ENCODE measurements at regions not wholly inside any gene's neighbourhood (a gene's known extent, or its start where the extent isn't known, plus 50 kb on each side); places are given as distances from the start of the nearest gene placed in this dataset.
"Not testable (repeated sequence)": the region's sequence is repeated elsewhere in the genome, so short reads cannot be mapped to it uniquely, and the experiment has no call there.

DNA sequence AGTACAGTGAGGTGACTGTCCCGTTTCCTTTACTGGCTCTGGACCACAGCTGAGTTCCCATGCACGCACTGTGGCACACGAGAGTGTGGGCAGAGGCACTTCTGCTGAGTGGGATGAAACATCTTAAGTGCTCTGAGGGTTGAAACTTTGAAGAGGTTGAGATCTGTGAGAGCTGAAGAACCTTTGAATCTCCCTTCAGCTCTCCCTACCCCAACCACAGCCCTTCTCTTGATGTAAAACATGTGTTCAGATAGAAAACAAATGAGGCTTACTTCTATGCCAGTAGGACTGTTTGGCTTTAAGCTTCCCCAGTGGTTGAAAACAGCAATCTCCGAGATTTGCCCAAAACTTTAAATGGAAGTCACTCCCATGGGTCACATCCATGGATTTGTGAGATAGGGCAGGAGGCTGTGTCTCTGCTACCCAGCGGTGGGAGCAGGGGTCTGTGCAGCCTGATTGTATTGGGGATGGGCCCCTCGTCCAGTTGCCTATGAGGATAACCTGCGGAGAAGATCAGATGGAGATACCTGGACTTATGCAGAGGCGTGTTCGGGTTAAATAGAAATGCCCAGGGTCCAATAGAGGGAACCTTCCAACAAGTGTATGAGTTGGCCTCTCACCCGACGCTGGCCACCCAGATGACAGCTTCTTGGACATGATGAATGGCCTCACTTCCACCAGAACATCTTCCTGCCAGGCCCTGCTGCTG lies 178.0 kb upstream of the PLGLB2 start:
- H3K79me2 ChIP-seq (ENCODE audit: insufficient read depth); H3K27me3 ChIP-seq (replicated peaks; ENCODE audit: insufficient read depth); H3F3A ChIP-seq (ENCODE audit: insufficient read depth); H2AFZ ChIP-seq; H4K20me1 ChIP-seq (ENCODE audit: insufficient read depth); H3K27ac ChIP-seq; in situ Hi-C loops (cut with MboI); H3K4me2 ChIP-seq (ENCODE audit: unreplicated experiment); H3K9ac ChIP-seq; H3K36me3 ChIP-seq (ENCODE audit: low read depth); H3K4me1 ChIP-seq (ENCODE audit: insufficient read depth); H3K9me3 ChIP-seq (ENCODE audit: low read depth); DNase-seq; H3K9me2 ChIP-seq (ENCODE audit: insufficient read depth); H3K4me3 ChIP-seq: not testable (repeated sequence)
- WGBS, 2 experiments (ENCODE audit: low coverage in 1 of 2, low lambda C conversion rate in 2 of 2, missing lambda C conversion rate in 2 of 2), result 52 to 62% methylated on average over 6 to 8 of the region's 11 CpGs

DNA sequence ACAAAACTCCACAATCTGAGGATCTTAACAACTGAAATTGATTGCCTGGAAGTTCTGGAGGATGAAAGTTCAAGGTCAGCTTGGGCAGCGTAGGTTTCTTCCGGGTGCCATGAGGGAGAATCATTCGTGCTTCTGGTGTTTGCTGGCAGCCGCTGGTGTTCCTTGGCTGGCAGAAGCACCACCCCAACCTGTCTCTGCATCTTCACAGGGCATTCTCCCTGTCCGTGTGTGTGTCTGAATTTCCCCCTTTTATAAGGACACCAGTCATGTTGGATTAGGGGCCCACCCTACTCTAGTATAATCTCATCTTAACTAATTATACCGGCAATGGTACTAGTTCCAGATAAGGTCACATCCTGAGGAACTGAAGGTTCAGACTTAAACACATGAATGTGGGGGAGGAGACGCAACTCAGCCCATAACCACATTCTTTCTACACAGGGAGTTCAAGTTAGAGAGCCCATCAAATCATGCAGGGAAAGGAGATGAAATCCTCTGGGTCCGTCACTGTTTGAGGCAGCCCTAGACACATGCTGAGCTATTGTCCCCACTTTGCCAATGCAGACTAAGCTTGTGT lies 175.9 kb upstream of the PLGLB2 start:
- 94 to 98% methylated on average over 3 to 4 of the region's 8 CpGs for WGBS, 2 experiments (ENCODE audit: low coverage in 1 of 2, low lambda C conversion rate in 2 of 2, missing lambda C conversion rate in 2 of 2)
- in situ Hi-C loops (cut with MboI), result not testable (repeated sequence)

DNA sequence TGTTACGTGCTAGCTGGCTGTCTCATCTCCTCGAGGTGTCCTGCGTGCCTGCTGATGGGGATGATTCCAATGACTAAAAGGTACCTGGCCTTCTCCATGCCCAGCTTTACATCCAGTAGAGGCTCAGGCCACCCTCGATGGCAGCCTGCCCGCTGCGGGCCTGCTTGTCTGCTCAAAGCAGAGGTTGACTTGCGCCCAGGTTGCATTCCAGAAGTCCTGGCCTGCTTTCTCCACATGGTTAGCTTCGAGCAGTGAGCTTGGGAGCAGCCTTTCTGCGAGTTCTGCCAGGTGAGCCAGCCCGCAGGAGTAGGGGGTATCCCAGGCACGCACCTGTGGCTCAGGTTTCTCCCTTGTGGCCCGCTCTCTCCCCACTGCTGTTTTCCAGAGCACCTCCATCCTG lies 175.0 kb upstream of the PLGLB2 start:
- in situ Hi-C loops (cut with MboI); H2AFZ ChIP-seq; H3F3A ChIP-seq (ENCODE audit: insufficient read depth); H3K9ac ChIP-seq; H3K9me3 ChIP-seq (ENCODE audit: low read depth); DNase-seq; H3K4me1 ChIP-seq (ENCODE audit: insufficient read depth); H3K4me2 ChIP-seq (ENCODE audit: unreplicated experiment); H3K27me3 ChIP-seq (replicated peaks; ENCODE audit: insufficient read depth); H3K27ac ChIP-seq; H3K9me2 ChIP-seq (ENCODE audit: insufficient read depth); H3K36me3 ChIP-seq (ENCODE audit: low read depth); H3K4me3 ChIP-seq; H3K79me2 ChIP-seq (ENCODE audit: insufficient read depth); H4K20me1 ChIP-seq (ENCODE audit: insufficient read depth): not testable (repeated sequence)
- WGBS, 2 experiments (ENCODE audit: low coverage in 1 of 2, low lambda C conversion rate in 2 of 2, missing lambda C conversion rate in 2 of 2), result 92 to 93% methylated on average over 5 to 6 of the region's 12 CpGs

More for the DNA sequence above, 175.9 kb upstream of the PLGLB2 start:
- H3K4me3 ChIP-seq; H3F3A ChIP-seq (ENCODE audit: insufficient read depth); H3K27me3 ChIP-seq (replicated peaks; ENCODE audit: insufficient read depth); H3K9ac ChIP-seq; H4K20me1 ChIP-seq (ENCODE audit: insufficient read depth); H3K79me2 ChIP-seq (ENCODE audit: insufficient read depth); H3K4me1 ChIP-seq (ENCODE audit: insufficient read depth); H3K9me3 ChIP-seq (ENCODE audit: low read depth); H3K36me3 ChIP-seq (ENCODE audit: low read depth); H3K4me2 ChIP-seq (ENCODE audit: unreplicated experiment); H3K27ac ChIP-seq; H3K9me2 ChIP-seq (ENCODE audit: insufficient read depth); DNase-seq; H2AFZ ChIP-seq: not testable (repeated sequence)

DNA sequence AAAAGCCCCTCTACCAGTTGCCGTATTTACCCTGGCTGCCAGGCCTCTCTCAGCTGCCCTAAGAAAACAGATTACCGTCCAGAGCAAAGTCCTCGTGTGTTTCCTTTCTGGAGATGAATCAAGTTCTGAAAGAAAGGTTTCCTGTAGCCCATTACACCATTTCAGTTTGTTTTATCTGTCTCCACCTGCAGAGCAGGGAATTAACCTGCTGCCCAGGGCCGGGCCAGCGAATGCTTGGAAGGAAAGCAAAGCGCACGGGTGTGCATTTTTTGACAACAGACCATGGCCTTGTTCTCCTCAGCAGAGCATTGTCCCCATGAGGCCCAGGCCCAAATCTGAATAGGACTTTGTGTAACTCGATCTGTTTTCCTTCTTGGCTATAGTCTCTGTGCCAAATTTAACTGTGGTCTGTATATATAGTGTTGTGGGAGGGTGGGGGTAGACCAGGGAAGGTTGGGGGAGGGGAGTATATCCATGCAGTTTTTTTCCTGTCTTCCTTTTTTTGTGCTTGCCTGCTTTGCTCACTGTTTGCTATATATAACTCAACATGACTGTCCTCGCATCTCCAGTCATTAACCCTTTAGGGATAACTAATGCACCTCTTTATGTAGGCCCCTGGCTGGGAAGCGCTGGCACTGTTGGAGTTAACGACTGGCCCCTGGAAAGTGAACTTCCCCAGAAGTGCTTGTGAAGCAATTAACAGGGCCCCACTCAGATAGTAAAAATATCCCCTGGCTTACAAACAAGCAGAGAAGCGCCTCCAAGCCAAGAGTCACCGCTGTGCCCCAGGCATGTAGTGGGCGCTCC lies 174.3 kb upstream of the PLGLB2 start:
- H3K4me1 ChIP-seq (ENCODE audit: insufficient read depth); DNase-seq; H3K9ac ChIP-seq; H3K27me3 ChIP-seq (replicated peaks; ENCODE audit: insufficient read depth); H3K36me3 ChIP-seq (ENCODE audit: low read depth); H3K4me3 ChIP-seq; H2AFZ ChIP-seq; H3K27ac ChIP-seq; H3K9me3 ChIP-seq (ENCODE audit: low read depth); in situ Hi-C loops (cut with MboI); H3K9me2 ChIP-seq (ENCODE audit: insufficient read depth); H4K20me1 ChIP-seq (ENCODE audit: insufficient read depth); H3K4me2 ChIP-seq (ENCODE audit: unreplicated experiment); H3K79me2 ChIP-seq (ENCODE audit: insufficient read depth); H3F3A ChIP-seq (ENCODE audit: insufficient read depth): not testable (repeated sequence)
- no CpG with 5 or more reads among the region's 14 CpGs for WGBS, 2 experiments (ENCODE audit: low coverage in 1 of 2, low lambda C conversion rate in 2 of 2, missing lambda C conversion rate in 2 of 2)

DNA sequence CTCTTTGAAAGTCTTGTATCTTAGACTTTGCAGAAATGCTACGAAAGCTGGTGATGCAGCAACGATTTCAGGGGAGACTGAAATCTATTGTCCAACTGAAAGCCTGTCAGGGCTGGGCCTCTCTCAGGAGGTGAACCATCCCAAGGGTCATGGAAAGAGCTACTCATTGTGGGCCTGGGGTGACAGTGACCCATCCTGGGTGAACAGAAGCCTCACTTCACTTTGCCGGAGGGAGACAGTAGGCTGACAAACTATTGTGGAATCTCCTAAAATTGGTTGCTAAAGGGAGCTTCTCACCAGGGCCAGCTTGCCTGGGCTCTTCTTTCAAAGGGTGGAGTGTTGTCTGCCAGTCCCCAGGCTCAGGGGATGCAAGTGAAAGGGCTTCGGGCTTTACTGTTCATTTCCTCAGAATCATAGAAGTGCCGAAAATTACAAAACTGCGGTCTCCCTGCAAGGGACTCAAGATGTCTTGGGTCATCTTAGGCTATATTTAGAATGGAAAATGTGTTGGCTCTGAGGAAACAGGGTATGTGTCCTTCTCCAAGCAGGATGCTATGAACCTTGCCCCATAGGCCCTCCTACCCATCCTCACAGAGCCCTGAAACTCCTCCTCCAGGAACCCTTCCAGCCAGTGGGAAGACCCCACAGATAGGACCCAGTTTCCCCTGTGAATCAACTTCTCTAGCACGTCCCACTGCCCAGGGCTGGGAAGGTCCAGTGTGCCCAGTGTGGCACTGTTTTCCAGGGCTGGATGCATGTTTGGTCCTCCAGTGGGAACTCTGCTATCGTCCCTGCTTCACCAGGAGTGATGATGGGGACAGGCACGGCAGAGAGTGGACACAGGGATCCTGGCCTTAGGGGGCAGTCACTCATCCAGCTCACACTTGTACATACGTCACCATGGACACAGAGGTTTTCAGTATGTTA lies 173.4 kb upstream of the PLGLB2 start:
- H3K4me1 ChIP-seq (ENCODE audit: insufficient read depth); H3K27ac ChIP-seq; H3K4me3 ChIP-seq; H3K9me3 ChIP-seq (ENCODE audit: low read depth); DNase-seq; H3K9ac ChIP-seq; H3K79me2 ChIP-seq (ENCODE audit: insufficient read depth); in situ Hi-C loops (cut with MboI); H3K4me2 ChIP-seq (ENCODE audit: unreplicated experiment); H3K9me2 ChIP-seq (ENCODE audit: insufficient read depth); H4K20me1 ChIP-seq (ENCODE audit: insufficient read depth); H2AFZ ChIP-seq; H3K27me3 ChIP-seq (replicated peaks; ENCODE audit: insufficient read depth); H3K36me3 ChIP-seq (ENCODE audit: low read depth); H3F3A ChIP-seq (ENCODE audit: insufficient read depth): not testable (repeated sequence)
- 83 to 84% methylated on average over 2 to 5 of the region's 10 CpGs for WGBS, 2 experiments (ENCODE audit: low coverage in 1 of 2, low lambda C conversion rate in 2 of 2, missing lambda C conversion rate in 2 of 2)

DNA sequence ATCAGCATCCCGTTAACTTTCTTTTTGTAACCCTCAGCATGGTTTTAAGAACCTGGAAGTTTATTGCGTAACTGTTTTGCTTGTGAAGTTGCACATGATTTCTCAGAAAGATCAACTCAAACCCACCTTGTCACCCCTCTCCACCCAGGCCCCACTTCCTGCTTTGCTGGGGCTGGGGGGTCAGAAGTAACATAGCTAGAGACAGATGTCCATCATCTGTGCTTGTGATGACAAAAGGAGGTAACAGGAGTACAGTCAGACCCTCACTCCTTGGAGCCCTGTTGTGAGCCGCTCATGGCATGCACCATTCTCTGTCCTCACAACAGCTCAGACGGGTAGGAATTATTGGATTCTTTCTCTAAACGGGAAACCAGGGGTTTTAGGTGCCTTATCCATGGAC lies 172.7 kb upstream of the PLGLB2 start:
- H2AFZ ChIP-seq; DNase-seq; H3K27me3 ChIP-seq (replicated peaks; ENCODE audit: insufficient read depth); H3K36me3 ChIP-seq (ENCODE audit: low read depth); H4K20me1 ChIP-seq (ENCODE audit: insufficient read depth); H3K79me2 ChIP-seq (ENCODE audit: insufficient read depth); H3F3A ChIP-seq (ENCODE audit: insufficient read depth); H3K9me3 ChIP-seq (ENCODE audit: low read depth); H3K4me2 ChIP-seq (ENCODE audit: unreplicated experiment); H3K4me1 ChIP-seq (ENCODE audit: insufficient read depth); in situ Hi-C loops (cut with MboI); H3K9me2 ChIP-seq (ENCODE audit: insufficient read depth); H3K4me3 ChIP-seq; H3K9ac ChIP-seq; H3K27ac ChIP-seq: not testable (repeated sequence)
- WGBS, 2 experiments (ENCODE audit: low coverage in 1 of 2, low lambda C conversion rate in 2 of 2, missing lambda C conversion rate in 2 of 2), result 68 to 74% methylated on average over 4 of the region's 5 CpGs

DNA sequence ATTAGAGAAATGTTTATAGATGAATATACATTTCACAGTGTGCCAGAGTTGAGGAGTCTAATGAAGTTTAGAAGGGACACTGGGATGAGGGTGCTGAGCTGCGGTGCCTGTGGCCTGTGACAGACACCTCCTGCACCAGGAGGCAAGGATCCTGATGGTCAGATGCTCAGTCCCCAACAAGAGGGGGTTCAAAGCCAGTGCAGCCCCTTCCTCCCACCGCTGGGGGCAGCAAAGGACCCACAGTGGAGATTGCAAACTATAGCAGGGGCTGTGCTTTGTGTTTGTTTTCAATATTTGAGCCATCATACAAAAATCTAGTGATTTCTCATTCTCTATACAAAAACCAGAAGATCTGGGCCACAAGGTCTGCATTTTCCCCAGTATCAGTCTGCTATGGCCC lies 170.5 kb upstream of the PLGLB2 start:
- in situ Hi-C loops (cut with MboI), result not testable (repeated sequence)

More for the DNA sequence above, 170.5 kb upstream of the PLGLB2 start:
- H3K9me2 ChIP-seq (ENCODE audit: insufficient read depth); H3K27me3 ChIP-seq (replicated peaks; ENCODE audit: insufficient read depth); DNase-seq; H3F3A ChIP-seq (ENCODE audit: insufficient read depth); H3K27ac ChIP-seq; H2AFZ ChIP-seq; H3K79me2 ChIP-seq (ENCODE audit: insufficient read depth); H4K20me1 ChIP-seq (ENCODE audit: insufficient read depth); H3K9me3 ChIP-seq (ENCODE audit: low read depth); H3K9ac ChIP-seq; H3K4me2 ChIP-seq (ENCODE audit: unreplicated experiment); H3K4me3 ChIP-seq; H3K36me3 ChIP-seq (ENCODE audit: low read depth); H3K4me1 ChIP-seq (ENCODE audit: insufficient read depth): not testable (repeated sequence)
- no CpG with 5 or more reads among the region's 2 CpGs for WGBS, 2 experiments (ENCODE audit: low coverage in 1 of 2, low lambda C conversion rate in 2 of 2, missing lambda C conversion rate in 2 of 2)
